Fibroblast of lung (primary cell): ENCODE measurements at regions not wholly inside any gene's neighbourhood (a gene's known extent, or its start where the extent isn't known, plus 50 kb on each side); places are given as distances from the start of the nearest gene placed in this dataset.

ENCODE experiments used
- EZH2 ChIP-seq: IDR thresholded peaks from 2 replicates; pipeline ENCODE4 v1.5.1; 2012; ENCODE audit warnings: low read length, control low read depth, mild to moderate bottlenecking; ENCODE audit errors: missing control alignments
- TF ChIP-seq, protein P1 (sequence below), 2 donors: IDR thresholded peaks in 1 of 2; conservative IDR thresholded peaks in 1 of 2; 1 replicate in 1 of 2; 2 replicates in 1 of 2; pipeline ENCODE4 v1.5.1; 2011 to 2012; ENCODE audit warnings: low read length in 2 of 2, control low read depth in 1 of 2, inconsistent platforms in 1 of 2, low read depth in 1 of 2, mild to moderate bottlenecking in 1 of 2

DNA sequence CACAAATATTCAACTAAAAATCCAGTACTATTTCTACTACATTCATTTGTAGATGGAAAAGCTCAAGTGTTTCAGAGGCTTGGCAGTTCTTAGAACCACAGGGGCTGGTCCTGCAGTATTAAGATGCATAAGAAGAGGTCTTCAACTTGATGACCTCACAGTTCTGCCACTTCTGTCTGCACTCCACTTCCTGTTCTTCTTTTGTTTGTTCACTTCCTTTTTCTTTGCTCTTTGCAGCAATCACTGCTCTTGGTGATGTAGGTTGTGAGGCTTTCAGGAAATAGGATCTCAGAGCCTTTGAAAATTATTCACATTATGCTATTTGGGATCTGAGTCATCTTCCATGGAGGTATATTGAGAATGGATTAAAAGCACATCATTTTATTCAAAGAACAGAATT, 602.0 kb upstream of the CPEB2 start:
- no peak for TF ChIP-seq EZH2
- TF ChIP-seq, protein P1, sequence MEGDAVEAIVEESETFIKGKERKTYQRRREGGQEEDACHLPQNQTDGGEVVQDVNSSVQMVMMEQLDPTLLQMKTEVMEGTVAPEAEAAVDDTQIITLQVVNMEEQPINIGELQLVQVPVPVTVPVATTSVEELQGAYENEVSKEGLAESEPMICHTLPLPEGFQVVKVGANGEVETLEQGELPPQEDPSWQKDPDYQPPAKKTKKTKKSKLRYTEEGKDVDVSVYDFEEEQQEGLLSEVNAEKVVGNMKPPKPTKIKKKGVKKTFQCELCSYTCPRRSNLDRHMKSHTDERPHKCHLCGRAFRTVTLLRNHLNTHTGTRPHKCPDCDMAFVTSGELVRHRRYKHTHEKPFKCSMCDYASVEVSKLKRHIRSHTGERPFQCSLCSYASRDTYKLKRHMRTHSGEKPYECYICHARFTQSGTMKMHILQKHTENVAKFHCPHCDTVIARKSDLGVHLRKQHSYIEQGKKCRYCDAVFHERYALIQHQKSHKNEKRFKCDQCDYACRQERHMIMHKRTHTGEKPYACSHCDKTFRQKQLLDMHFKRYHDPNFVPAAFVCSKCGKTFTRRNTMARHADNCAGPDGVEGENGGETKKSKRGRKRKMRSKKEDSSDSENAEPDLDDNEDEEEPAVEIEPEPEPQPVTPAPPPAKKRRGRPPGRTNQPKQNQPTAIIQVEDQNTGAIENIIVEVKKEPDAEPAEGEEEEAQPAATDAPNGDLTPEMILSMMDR (conservative IDR thresholded peaks at IDR 0.05 in 1 of 2, IDR thresholded peaks at IDR 0.05 in 1 of 2; ENCODE audit: low read depth in 1 of 2, low read length in 2 of 2): no peak
